GM23338 (cell line): ENCODE measurements at regions not wholly inside any gene's neighbourhood (a gene's known extent, or its start where the extent isn't known, plus 50 kb on each side); places are given as distances from the start of the nearest gene placed in this dataset.

Source experiments
- ATAC-seq: fragments of 200-7000 bp; cut with Tn5 transposase; 3 replicates; pipeline ENCODE4 v1.9.1; 2020
- DNase-seq: peaks from one replicate; pipeline ENCODE4 v3.0.0-alpha.2; 2015; ENCODE audit warnings: low spot score
- H2AFZ ChIP-seq: fragments of 200-600 bp; sonication (generic); 2 replicates; pipeline ENCODE4 v1.8.0; 2016; ENCODE audit warnings: antibody characterized with exemption, mild to moderate bottlenecking, moderate library complexity
- H3F3A ChIP-seq: fragments of 200-600 bp; sonication (generic); replicated peaks from 2 replicates; pipeline ENCODE4 v1.8.0; 2017; ENCODE audit warnings: antibody characterized with exemption, mixed run types, low read depth
- H3K27ac ChIP-seq: fragments of 200-600 bp; sonication (generic); 2 replicates; pipeline ENCODE4 v1.6.1; 2016; ENCODE audit warnings: low read depth
- H3K27me3 ChIP-seq: fragments of 200-600 bp; sonication (generic); 2 replicates; pipeline ENCODE4 v1.8.0; 2016; ENCODE audit warnings: mild to moderate bottlenecking, mixed run types, moderate library complexity; ENCODE audit not compliant: insufficient read depth
- H3K36me3 ChIP-seq: fragments of 200-600 bp; sonication (generic); 2 replicates; pipeline ENCODE4 v1.8.0; 2016; ENCODE audit warnings: mild to moderate bottlenecking; ENCODE audit not compliant: insufficient read depth
- H3K4me1 ChIP-seq: fragments of 200-600 bp; sonication (generic); 2 replicates; pipeline ENCODE4 v1.8.0; 2016; ENCODE audit warnings: mild to moderate bottlenecking, moderate library complexity; ENCODE audit not compliant: insufficient read depth
- H3K4me2 ChIP-seq: fragments of 200-600 bp; sonication (generic); 2 replicates; pipeline ENCODE4 v1.7.1; 2017; ENCODE audit warnings: mixed run types
- H3K4me3 ChIP-seq: fragments of 200-600 bp; sonication (generic); 2 replicates; pipeline ENCODE4 v1.6.1; 2016; ENCODE audit warnings: mixed run types
- H3K79me2 ChIP-seq: fragments of 200-600 bp; sonication (generic); replicated peaks from 2 replicates; pipeline ENCODE4 v1.8.0; 2017; ENCODE audit warnings: mild to moderate bottlenecking; ENCODE audit not compliant: insufficient read depth
- H3K9me2 ChIP-seq: fragments of 200-600 bp; sonication (generic); 2 replicates; pipeline ENCODE4 v1.8.0; 2017; ENCODE audit not compliant: insufficient read depth
- H4K20me1 ChIP-seq: fragments of 200-600 bp; sonication (generic); replicated peaks from 2 replicates; pipeline ENCODE4 v1.8.0; 2017; ENCODE audit warnings: mild to moderate bottlenecking; ENCODE audit not compliant: insufficient read depth
- H3K27ac Mint-ChIP-seq: 2 replicates; pipeline ENCODE4 v1.8.0; 2020; ENCODE audit warnings: inconsistent platforms, mild to moderate bottlenecking, moderate library complexity, mixed read lengths
- H3K27me3 Mint-ChIP-seq: 3 replicates; pipeline ENCODE4 v1.8.0; 2022; ENCODE audit warnings: low read depth, mild to moderate bottlenecking, moderate library complexity, mixed read lengths, inconsistent platforms; ENCODE audit not compliant: insufficient read depth, poor library complexity
- H3K36me3 Mint-ChIP-seq: 3 replicates; pipeline ENCODE4 v1.8.0; 2021; ENCODE audit warnings: low read depth, mild to moderate bottlenecking, inconsistent platforms, moderate library complexity, mixed read lengths
- H3K4me1 Mint-ChIP-seq: 3 replicates; pipeline ENCODE4 v1.8.0; 2020; ENCODE audit warnings: mild to moderate bottlenecking, inconsistent platforms, mixed read lengths
- H3K4me3 Mint-ChIP-seq: 3 replicates; pipeline ENCODE4 v1.8.0; 2021; ENCODE audit warnings: moderate library complexity, mild to moderate bottlenecking, inconsistent platforms, mixed read lengths
- H3K9me3 Mint-ChIP-seq: 3 replicates; pipeline ENCODE4 v1.8.0; 2020; ENCODE audit warnings: moderate library complexity, mild to moderate bottlenecking, inconsistent platforms, mixed read lengths
- CREB1 ChIP-seq: fragments of 250-450 bp; sonication (Bioruptor Pico); IDR thresholded peaks from 2 replicates; pipeline ENCODE4 v1.5.0; 2020; ENCODE audit warnings: low read depth, mild to moderate bottlenecking, moderate library complexity
- CTCF ChIP-seq, 2 experiments: fragments of 200-600 bp in 1 of 2; sonication (generic) in 1 of 2; conservative IDR thresholded peaks; 2 replicates each; pipeline versions ENCODE4 v1.5.1 to v1.6.1; 2016 to 2017; ENCODE audit warnings: antibody characterized with exemption in 2 of 2, low read depth in 2 of 2, mild to moderate bottlenecking in 2 of 2, moderate library complexity in 1 of 2
- ETS1 ChIP-seq: IDR thresholded peaks from 2 replicates; pipeline ENCODE4 v1.6.1; 2016; ENCODE audit warnings: antibody characterized with exemption
- EZH2 ChIP-seq: fragments of 200-600 bp; sonication (generic); IDR thresholded peaks from one replicate; pipeline ENCODE4 v1.8.0; 2017; ENCODE audit warnings: antibody characterized with exemption, mild to moderate bottlenecking, low read depth; ENCODE audit not compliant: unreplicated experiment
- EZH2phosphoT487 ChIP-seq: fragments of 200-600 bp; sonication (generic); IDR thresholded peaks from one replicate; pipeline ENCODE4 v1.8.1; 2018; ENCODE audit warnings: antibody characterized with exemption; ENCODE audit not compliant: unreplicated experiment
- JUNB ChIP-seq: IDR thresholded peaks from one replicate; pipeline ENCODE4 v1.6.1; 2016; ENCODE audit warnings: antibody characterized with exemption; ENCODE audit not compliant: unreplicated experiment
- NANOG ChIP-seq: IDR thresholded peaks from 2 replicates; pipeline ENCODE4 v1.6.1; 2016; ENCODE audit warnings: antibody characterized with exemption, borderline replicate concordance
- POLR2AphosphoS5 ChIP-seq: IDR thresholded peaks from 2 replicates; pipeline ENCODE4 v1.6.1; 2016; ENCODE audit warnings: antibody characterized with exemption, low read depth
- REST ChIP-seq: IDR thresholded peaks from one replicate; pipeline ENCODE4 v1.6.1; 2018; ENCODE audit warnings: antibody characterized with exemption; ENCODE audit not compliant: unreplicated experiment
- STAT1 ChIP-seq: IDR thresholded peaks from one replicate; pipeline ENCODE4 v1.6.1; 2016; ENCODE audit warnings: antibody characterized with exemption; ENCODE audit not compliant: unreplicated experiment
- ZNF114 ChIP-seq: fragments of 250-450 bp; sonication (Bioruptor Pico); IDR thresholded peaks from 2 replicates; pipeline ENCODE4 v1.5.0; 2020; ENCODE audit warnings: mild to moderate bottlenecking, moderate library complexity
- ZNF331 ChIP-seq: fragments of 250-450 bp; sonication (Bioruptor Pico); IDR thresholded peaks from 2 replicates; pipeline ENCODE4 v1.5.0; 2020; ENCODE audit warnings: low read depth, mild to moderate bottlenecking, moderate library complexity
- ZNF462 ChIP-seq: fragments of 250-450 bp; sonication (Bioruptor Pico); IDR thresholded peaks from 2 replicates; pipeline ENCODE4 v1.5.0; 2020; ENCODE audit warnings: mild to moderate bottlenecking, moderate library complexity

GRCh38 chr7:96800122-96800521 is 90.5 kb upstream of the SEM1 start:
- H3K4me3 Mint-ChIP-seq: no peak overlapping the region
- H3K36me3 ChIP-seq: no peaks in the 10 kb centered on the region
- H3F3A ChIP-seq: no peaks in the 10 kb centered on the region
- TF ChIP-seq ZNF114 (CRISPR knock-in tag): no peak
- no peak for TF ChIP-seq EZH2
- TF ChIP-seq ZNF462: no peak
- no peak for TF ChIP-seq POLR2AphosphoS5
- TF ChIP-seq STAT1: no peak
- TF ChIP-seq REST: no peak
- TF ChIP-seq NANOG: no peak
- no peak for TF ChIP-seq JUNB
- no peak for TF ChIP-seq EZH2phosphoT487
- TF ChIP-seq CTCF (conservative IDR thresholded peaks at IDR 0.05; ENCODE audit: low read depth in 2 of 2): no peak
- no peak for TF ChIP-seq ETS1
- no peak for TF ChIP-seq CREB1 (CRISPR knock-in tag)
- TF ChIP-seq ZNF331 (CRISPR knock-in tag): no peak
- H3K27me3 Mint-ChIP-seq: peaks cover 2% of the 10 kb centered on the region
- H3K79me2 ChIP-seq: no peaks in the 10 kb centered on the region
- no peaks in the 10 kb centered on the region for H3K27me3 ChIP-seq
- no peak overlapping the region for H2AFZ ChIP-seq
- no peaks in the 10 kb centered on the region for H4K20me1 ChIP-seq
- H3K9me2 ChIP-seq: no peaks in the 10 kb centered on the region
- H3K4me2 ChIP-seq: no peak overlapping the region
- H3K4me1 ChIP-seq: no peaks in the 10 kb centered on the region
- H3K27ac ChIP-seq: no peak overlapping the region
- no peak overlapping the region for H3K27ac Mint-ChIP-seq
- DNase-seq (no peak), ATAC-seq (no peak)
- no peak overlapping the region for H3K4me3 ChIP-seq
- no peaks in the 10 kb centered on the region for H3K36me3 Mint-ChIP-seq
- H3K4me1 Mint-ChIP-seq: peaks cover 10% of the 10 kb centered on the region; the same call in 2 of the 3 replicates
- no peaks in the 10 kb centered on the region for H3K9me3 Mint-ChIP-seq
